ENCODE measurements at regions not wholly inside any gene's neighbourhood (a gene's known extent, or its start where the extent isn't known, plus 50 kb on each side); places are given as distances from the start of the nearest gene placed in this dataset.

GRCh38 chr17:5819396-5819795, 235.1 kb upstream of the NLRP1 start:
- TF ChIP-seq, protein P1, sequence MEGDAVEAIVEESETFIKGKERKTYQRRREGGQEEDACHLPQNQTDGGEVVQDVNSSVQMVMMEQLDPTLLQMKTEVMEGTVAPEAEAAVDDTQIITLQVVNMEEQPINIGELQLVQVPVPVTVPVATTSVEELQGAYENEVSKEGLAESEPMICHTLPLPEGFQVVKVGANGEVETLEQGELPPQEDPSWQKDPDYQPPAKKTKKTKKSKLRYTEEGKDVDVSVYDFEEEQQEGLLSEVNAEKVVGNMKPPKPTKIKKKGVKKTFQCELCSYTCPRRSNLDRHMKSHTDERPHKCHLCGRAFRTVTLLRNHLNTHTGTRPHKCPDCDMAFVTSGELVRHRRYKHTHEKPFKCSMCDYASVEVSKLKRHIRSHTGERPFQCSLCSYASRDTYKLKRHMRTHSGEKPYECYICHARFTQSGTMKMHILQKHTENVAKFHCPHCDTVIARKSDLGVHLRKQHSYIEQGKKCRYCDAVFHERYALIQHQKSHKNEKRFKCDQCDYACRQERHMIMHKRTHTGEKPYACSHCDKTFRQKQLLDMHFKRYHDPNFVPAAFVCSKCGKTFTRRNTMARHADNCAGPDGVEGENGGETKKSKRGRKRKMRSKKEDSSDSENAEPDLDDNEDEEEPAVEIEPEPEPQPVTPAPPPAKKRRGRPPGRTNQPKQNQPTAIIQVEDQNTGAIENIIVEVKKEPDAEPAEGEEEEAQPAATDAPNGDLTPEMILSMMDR (IDR thresholded peaks at IDR 0.05; ENCODE audit: low read depth, low read length, missing input control), result no peak
- no peak for TF ChIP-seq ATF3 (IDR thresholded peaks at IDR 0.05)
- no peak for TF ChIP-seq HNF4G (IDR thresholded peaks at IDR 0.05)
- no peak for TF ChIP-seq NR2F2 (IDR thresholded peaks at IDR 0.05)
- TF ChIP-seq EGR1 (IDR thresholded peaks at IDR 0.05; ENCODE audit: low read depth in 2 of 2), result no peak
- no peak for TF ChIP-seq RAD21 (IDR thresholded peaks at IDR 0.05)
- no peak for TF ChIP-seq YY1 (IDR thresholded peaks at IDR 0.05)
- TF ChIP-seq JUND (IDR thresholded peaks at IDR 0.05), result no peak
- TF ChIP-seq, protein P2, sequence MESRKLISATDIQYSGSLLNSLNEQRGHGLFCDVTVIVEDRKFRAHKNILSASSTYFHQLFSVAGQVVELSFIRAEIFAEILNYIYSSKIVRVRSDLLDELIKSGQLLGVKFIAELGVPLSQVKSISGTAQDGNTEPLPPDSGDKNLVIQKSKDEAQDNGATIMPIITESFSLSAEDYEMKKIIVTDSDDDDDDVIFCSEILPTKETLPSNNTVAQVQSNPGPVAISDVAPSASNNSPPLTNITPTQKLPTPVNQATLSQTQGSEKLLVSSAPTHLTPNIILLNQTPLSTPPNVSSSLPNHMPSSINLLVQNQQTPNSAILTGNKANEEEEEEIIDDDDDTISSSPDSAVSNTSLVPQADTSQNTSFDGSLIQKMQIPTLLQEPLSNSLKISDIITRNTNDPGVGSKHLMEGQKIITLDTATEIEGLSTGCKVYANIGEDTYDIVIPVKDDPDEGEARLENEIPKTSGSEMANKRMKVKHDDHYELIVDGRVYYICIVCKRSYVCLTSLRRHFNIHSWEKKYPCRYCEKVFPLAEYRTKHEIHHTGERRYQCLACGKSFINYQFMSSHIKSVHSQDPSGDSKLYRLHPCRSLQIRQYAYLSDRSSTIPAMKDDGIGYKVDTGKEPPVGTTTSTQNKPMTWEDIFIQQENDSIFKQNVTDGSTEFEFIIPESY (IDR thresholded peaks at IDR 0.05), result no peak
- TF ChIP-seq SP1 (IDR thresholded peaks at IDR 0.05), result no peak
- TF ChIP-seq GABPA (IDR thresholded peaks at IDR 0.05 in 1 of 2, conservative IDR thresholded peaks at IDR 0.05 in 1 of 2), result no peak
- no peak for TF ChIP-seq MAX (IDR thresholded peaks at IDR 0.05)
- TF ChIP-seq REST (IDR thresholded peaks at IDR 0.05), result no peak
